Upper lobe of right lung (tissue), 1 donor: ENCODE measurements at regions not wholly inside any gene's neighbourhood (a gene's known extent, or its start where the extent isn't known, plus 50 kb on each side); places are given as distances from the start of the nearest gene placed in this dataset.

Source experiments
- ATAC-seq: fragments of 200-7000 bp; cut with Tn5 transposase; one replicate; pipeline ENCODE4 v1.9.1; 2020; ENCODE audit warnings: mild to moderate bottlenecking, moderate library complexity
- DNase-seq: peaks from one replicate; pipeline ENCODE4 v3.0.0-alpha.2; 2020
- H3K27ac ChIP-seq: fragments of 200-600 bp; one replicate; pipeline ENCODE4 v1.8.0; 2022
- H3K27me3 ChIP-seq: fragments of 200-600 bp; one replicate; pipeline ENCODE4 v1.8.0; 2022; ENCODE audit warnings: mild to moderate bottlenecking
- H3K36me3 ChIP-seq: fragments of 200-600 bp; one replicate; pipeline ENCODE4 v1.8.0; 2022
- H3K4me1 ChIP-seq: fragments of 200-600 bp; one replicate; pipeline ENCODE4 v1.8.0; 2022
- H3K4me3 ChIP-seq: fragments of 200-600 bp; one replicate; pipeline ENCODE4 v1.8.0; 2022; ENCODE audit warnings: mild to moderate bottlenecking
- H3K9me3 ChIP-seq: fragments of 200-600 bp; one replicate; pipeline ENCODE4 v1.8.0; 2022
- CTCF ChIP-seq: fragments of 200-600 bp; IDR thresholded peaks from one replicate; pipeline ENCODE4 v1.8.0; 2022; ENCODE audit warnings: antibody characterized with exemption
- intact Hi-C: fragments of 100-400 bp; cut with DNase I; formaldehyde crosslinking; loops from one replicate; pipeline ENCODE4 v1.11.0; 2022
- donor health status: DM: no; HTN: yes; CAD: no; lungs with severe emphysema.

GRCh38 chr7:156207306-156207705 is 395.0 kb upstream of the SHH start:
- no peaks in the 10 kb centered on the region for H3K9me3 ChIP-seq
- H3K4me1 ChIP-seq, result no peaks in the 10 kb centered on the region
- no peaks in the 10 kb centered on the region for H3K27me3 ChIP-seq
- H3K27ac ChIP-seq, result no peak overlapping the region
- ATAC-seq, result no peak
- no peak for DNase-seq
- intact Hi-C loops, result no loop called here
- H3K36me3 ChIP-seq, result no peaks in the 10 kb centered on the region
- no peak for TF ChIP-seq CTCF
- H3K4me3 ChIP-seq, result no peak overlapping the region

- Histone ChIP-seq H3K36me3 (no peaks in the 10 kb centered on the region), H3K27me3 (no peaks in the 10 kb centered on the region), H3K9me3 (no peaks in the 10 kb centered on the region), H3K27ac (no peak overlapping the region), H3K4me1 (no peaks in the 10 kb centered on the region), H3K4me3 (no peak overlapping the region)
- ATAC-seq (no peak), DNase-seq (no peak)
- TF ChIP-seq CTCF, result no peak
- intact Hi-C loops, result no loop called here
Observed at GRCh38 chr7:156206174-156206573, 393.9 kb upstream of the SHH start.

- H3K9me3 ChIP-seq, result no peaks in the 10 kb centered on the region
- H3K4me3 ChIP-seq, result no peak overlapping the region
- no peak for ATAC-seq
- H3K27me3 ChIP-seq, result no peaks in the 10 kb centered on the region
- no peak for TF ChIP-seq CTCF
- no peaks in the 10 kb centered on the region for H3K4me1 ChIP-seq
- intact Hi-C loops, result no loop called here
- H3K27ac ChIP-seq, result no peak overlapping the region
- H3K36me3 ChIP-seq, result no peaks in the 10 kb centered on the region
- DNase-seq, result no peak
Observed at GRCh38 chr7:156204820-156205219, 392.6 kb upstream of the SHH start.

GRCh38 chr7:156203923-156204322 is 391.7 kb upstream of the SHH start:
- Histone ChIP-seq H3K36me3 (no peaks in the 10 kb centered on the region), H3K4me1 (no peaks in the 10 kb centered on the region), H3K4me3 (no peak overlapping the region), H3K27ac (no peak overlapping the region), H3K27me3 (no peaks in the 10 kb centered on the region), H3K9me3 (no peaks in the 10 kb centered on the region)
- no peak for TF ChIP-seq CTCF
- DNase-seq (no peak), ATAC-seq (no peak)
- intact Hi-C loops, result no loop called here

- no peak for TF ChIP-seq CTCF
- H3K27me3 ChIP-seq, result no peaks in the 10 kb centered on the region
- ATAC-seq, result no peak
Observed at GRCh38 chr7:156198277-156198676, 386.0 kb upstream of the SHH start.

GRCh38 chr7:156196649-156197048 is 384.4 kb upstream of the SHH start:
- no peak for ATAC-seq
- intact Hi-C loops, result no loop called here
- no peak for TF ChIP-seq CTCF
- no peaks in the 10 kb centered on the region for H3K27me3 ChIP-seq
- H3K4me3 ChIP-seq, result no peak overlapping the region
- no peak overlapping the region for H3K27ac ChIP-seq
- H3K9me3 ChIP-seq, result no peaks in the 10 kb centered on the region
- H3K36me3 ChIP-seq, result no peaks in the 10 kb centered on the region
- no peaks in the 10 kb centered on the region for H3K4me1 ChIP-seq
- no peak for DNase-seq

More at GRCh38 chr7:156198277-156198676, 386.0 kb upstream of the SHH start:
- Histone ChIP-seq H3K4me3 (no peak overlapping the region), H3K4me1 (no peaks in the 10 kb centered on the region), H3K27ac (no peak overlapping the region), H3K9me3 (no peaks in the 10 kb centered on the region), H3K36me3 (no peaks in the 10 kb centered on the region)
- intact Hi-C loops, result no loop called here
- no peak for DNase-seq
